H1 (cell line): ENCODE measurements at regions not wholly inside any gene's neighbourhood (a gene's known extent, or its start where the extent isn't known, plus 50 kb on each side); places are given as distances from the start of the nearest gene placed in this dataset.

Source experiments
- CTCF ChIA-PET: fragments of 300-600 bp; sonication (Branson Sonifier 250); formaldehyde crosslinking; loops from one replicate; lab custom pipeline; 2021; ENCODE audit not compliant: partially characterized antibody; lab: Charles Lee
- POLR2A ChIA-PET: fragments of 300-600 bp; sonication (Branson Sonifier 250); formaldehyde crosslinking; loops from one replicate; lab custom pipeline; 2021; ENCODE audit warnings: inconsistent platforms; ENCODE audit not compliant: partially characterized antibody; lab: Charles Lee
- DNase-seq, 2 experiments: peaks; one replicate each; pipeline versions ENCODE4 v3.0.0 to v3.0.0-alpha.2; 2010 to 2022; ENCODE audit warnings: low spot score in 2 of 2, low read depth in 1 of 2, mixed read lengths in 1 of 2
- FAIRE-seq: peaks from 2 replicates; lab custom pipeline; 2011; peaks lifted over from hg19 to GRCh38; lab: Jason Lieb, UNC
- H2AFZ ChIP-seq: 2 replicates; pipeline ENCODE4 v1.8.1; 2012; ENCODE audit warnings: low read length, inconsistent platforms
- H2AK5ac ChIP-seq: 2 replicates; pipeline ENCODE4 v1.6.1; 2013; ENCODE audit warnings: low read depth, low read length
- H2BK120ac ChIP-seq: replicated peaks from 2 replicates; pipeline ENCODE3; 2013; ENCODE audit warnings: low read depth, low read length, inconsistent platforms
- H2BK12ac ChIP-seq: 2 replicates; pipeline ENCODE4 v1.6.1; 2013; ENCODE audit warnings: low read depth, low read length
- H2BK15ac ChIP-seq: 2 replicates; pipeline ENCODE4 v1.6.1; 2013; ENCODE audit warnings: low read length
- H2BK20ac ChIP-seq: 2 replicates; pipeline ENCODE4 v1.6.1; 2013; ENCODE audit warnings: low read length
- H2BK5ac ChIP-seq: 2 replicates; pipeline ENCODE4 v1.6.1; 2013; ENCODE audit warnings: low read depth, low read length
- H3K14ac ChIP-seq: 2 replicates; pipeline ENCODE4 v1.6.1; 2013; ENCODE audit warnings: inconsistent platforms; ENCODE audit not compliant: insufficient read length
- H3K18ac ChIP-seq: 2 replicates; pipeline ENCODE4 v1.6.1; 2013; ENCODE audit warnings: low read length; ENCODE audit errors: extremely low read depth
- H3K23ac ChIP-seq: 2 replicates; pipeline ENCODE4 v1.6.1; 2013; ENCODE audit warnings: inconsistent platforms; ENCODE audit not compliant: insufficient read length
- H3K23me2 ChIP-seq: 2 replicates; pipeline ENCODE4 v1.6.1; 2013; ENCODE audit warnings: low read depth, low read length
- H3K27ac ChIP-seq: 2 replicates; pipeline ENCODE4 v1.6.1; 2011; ENCODE audit warnings: low read depth, low read length, inconsistent platforms
- H3K27me3 ChIP-seq, 4 experiments: replicated peaks in 1 of 4; 1 replicate in 1 of 4; 2 replicates in 3 of 4; pipeline versions ENCODE4 v1.6.1 to v1.8.1; 2011 to 2013; ENCODE audit warnings: low read length in 3 of 4, mild to moderate bottlenecking in 3 of 4, inconsistent platforms in 2 of 4, mixed read lengths in 2 of 4, moderate library complexity in 1 of 4; ENCODE audit not compliant: control insufficient read depth in 3 of 4, insufficient read depth in 3 of 4; ENCODE audit errors: extremely low read depth in 1 of 4
- H3K36me3 ChIP-seq, 4 experiments: 2 replicates each; pipeline versions ENCODE4 v1.6.1 to v1.8.1; 2011 to 2013; ENCODE audit warnings: mild to moderate bottlenecking in 4 of 4, low read length in 3 of 4, moderate library complexity in 2 of 4, control low read depth in 1 of 4, inconsistent platforms in 1 of 4; ENCODE audit not compliant: insufficient read depth in 4 of 4, control insufficient read depth in 2 of 4
- H3K4ac ChIP-seq: replicated peaks from 2 replicates; pipeline ENCODE3; 2013; ENCODE audit warnings: low read length, low read depth, mixed read lengths, inconsistent platforms; ENCODE audit not compliant: insufficient read length
- H3K4me1 ChIP-seq, 4 experiments: replicated peaks in 1 of 4; 1 replicate in 1 of 4; 2 replicates in 3 of 4; pipeline versions ENCODE4 v1.6.1 to v1.8.1; 2011 to 2013; ENCODE audit warnings: low read length in 3 of 4, inconsistent platforms in 2 of 4, mixed read lengths in 1 of 4; ENCODE audit not compliant: insufficient read depth in 4 of 4, control insufficient read depth in 3 of 4
- H3K4me2 ChIP-seq, 2 experiments: 2 replicates each; pipeline versions ENCODE4 v1.6.1 to v1.8.1; 2011 to 2013; ENCODE audit warnings: low read depth in 2 of 2, low read length in 2 of 2, control low read depth in 1 of 2, inconsistent platforms in 1 of 2, mild to moderate bottlenecking in 1 of 2; ENCODE audit not compliant: insufficient read depth in 1 of 2
- H3K4me3 ChIP-seq, 4 experiments: fragments of 200-600, 300-600 bp in 1 of 4; sonication (generic), shearing (Covaris generic), sonication (Bioruptor Twin) in 1 of 4; 2 replicates each; pipeline versions ENCODE4 v1.5.1 to v1.8.1; 2011 to 2016; ENCODE audit warnings: low read length in 4 of 4, low read depth in 3 of 4, control low read depth in 2 of 4, inconsistent platforms in 2 of 4, mild to moderate bottlenecking in 2 of 4, mixed read lengths in 1 of 4, moderate library complexity in 1 of 4; ENCODE audit not compliant: insufficient read depth in 2 of 4; ENCODE audit errors: extremely low read depth in 1 of 4
- H3K56ac ChIP-seq: replicated peaks from 2 replicates; pipeline ENCODE3; 2013; ENCODE audit warnings: low read depth, mild to moderate bottlenecking, mixed read lengths, low read length, inconsistent platforms; ENCODE audit not compliant: insufficient read length
- H3K79me1 ChIP-seq: 2 replicates; pipeline ENCODE4 v1.6.1; 2013; ENCODE audit warnings: low read depth, low read length, control low read depth
- H3K79me2 ChIP-seq, 2 experiments: 2 replicates each; pipeline versions ENCODE4 v1.6.1 to v1.8.1; 2012 to 2013; ENCODE audit warnings: low read length in 2 of 2, mild to moderate bottlenecking in 2 of 2, inconsistent platforms in 1 of 2; ENCODE audit not compliant: insufficient read depth in 2 of 2, control insufficient read depth in 1 of 2
- H3K9ac ChIP-seq, 4 experiments: replicated peaks in 1 of 4; 1 replicate in 1 of 4; 2 replicates in 3 of 4; pipeline versions ENCODE4 v1.6.1 to v1.8.1; 2011 to 2013; ENCODE audit warnings: low read depth in 3 of 4, low read length in 3 of 4, control low read depth in 2 of 4, mild to moderate bottlenecking in 2 of 4, moderate library complexity in 2 of 4, inconsistent platforms in 1 of 4; ENCODE audit errors: extremely low read depth in 1 of 4
- H3K9me3 ChIP-seq, 2 experiments: 2 replicates each; pipeline versions ENCODE4 v1.6.1 to v1.8.1; 2012 to 2013; ENCODE audit warnings: mild to moderate bottlenecking in 2 of 2, moderate library complexity in 2 of 2, control low read depth in 1 of 2, inconsistent platforms in 1 of 2, low read depth in 1 of 2, low read length in 1 of 2, mixed read lengths in 1 of 2; ENCODE audit not compliant: insufficient read depth in 2 of 2
- H4K20me1 ChIP-seq, 2 experiments: replicated peaks in 1 of 2; 2 replicates each; pipeline versions ENCODE3 to v1.8.1; 2011 to 2013; ENCODE audit warnings: inconsistent platforms in 2 of 2, low read length in 2 of 2, mild to moderate bottlenecking in 1 of 2; ENCODE audit not compliant: insufficient read depth in 2 of 2, control insufficient read depth in 1 of 2
- H4K5ac ChIP-seq: 2 replicates; pipeline ENCODE4 v1.6.1; 2013; ENCODE audit warnings: low read length, low read depth, mixed read lengths, inconsistent platforms; ENCODE audit not compliant: insufficient read length
- H4K8ac ChIP-seq: 2 replicates; pipeline ENCODE4 v1.8.0; 2013; ENCODE audit warnings: mild to moderate bottlenecking, moderate library complexity, low read length, inconsistent platforms; ENCODE audit not compliant: insufficient read depth; ENCODE audit errors: extremely low read depth
- H4K91ac ChIP-seq: replicated peaks from 2 replicates; pipeline ENCODE3; 2013; ENCODE audit warnings: low read length, mixed read lengths, inconsistent platforms; ENCODE audit not compliant: insufficient read length
- CTCF ChIP-seq, 3 experiments: IDR thresholded peaks; 1 replicate in 2 of 3; 2 replicates in 1 of 3; pipeline versions ENCODE4 v1.5.1 to v1.6.1; 2011; ENCODE audit warnings: low read length in 3 of 3, mild to moderate bottlenecking in 3 of 3, inconsistent platforms in 2 of 3, low read depth in 1 of 3, moderate library complexity in 1 of 3; ENCODE audit not compliant: insufficient read depth in 1 of 3; ENCODE audit errors: control extremely low read depth in 1 of 3
- EP300 ChIP-seq, 2 experiments: IDR thresholded peaks; 1 replicate in 1 of 2; 2 replicates in 1 of 2; pipeline ENCODE4 v1.6.1; 2011 to 2012; ENCODE audit warnings: low read depth in 2 of 2, low read length in 2 of 2, mild to moderate bottlenecking in 2 of 2, borderline replicate concordance in 1 of 2, inconsistent platforms in 1 of 2, moderate library complexity in 1 of 2
- JUND ChIP-seq: IDR thresholded peaks from 2 replicates; pipeline ENCODE4 v1.6.1; 2011; ENCODE audit warnings: mild to moderate bottlenecking, improper control_type of control experiment, low read length
- RAD21 ChIP-seq, 2 experiments: IDR thresholded peaks in 1 of 2; conservative IDR thresholded peaks in 1 of 2; 2 replicates each; pipeline ENCODE4 v1.6.1; 2011; ENCODE audit warnings: low read depth in 2 of 2, low read length in 2 of 2, improper control_type of control experiment in 1 of 2, inconsistent platforms in 1 of 2, mild to moderate bottlenecking in 1 of 2, moderate library complexity in 1 of 2
- RBBP5 ChIP-seq: IDR thresholded peaks from 2 replicates; pipeline ENCODE4 v1.7.1; 2012; ENCODE audit warnings: low read depth, mild to moderate bottlenecking, inconsistent platforms, low read length, moderate library complexity, borderline replicate concordance
- RXRA ChIP-seq: IDR thresholded peaks from 2 replicates; pipeline ENCODE4 v1.6.1; 2011; ENCODE audit warnings: low read depth, mild to moderate bottlenecking, low read length, moderate library complexity; ENCODE audit not compliant: insufficient read depth
- TEAD4 ChIP-seq: IDR thresholded peaks from 2 replicates; pipeline ENCODE4 v1.6.1; 2012; ENCODE audit warnings: low read depth, low read length, inconsistent platforms, mixed read lengths
- WGBS, 2 experiments: shearing (Covaris generic) in 1 of 2; methylation state at CpG; one replicate each; pipeline versions ENCODE4 v1.1.6 to v1.1.7; 2013 to 2015; ENCODE audit warnings: low lambda C conversion rate in 2 of 2, mixed read lengths in 2 of 2, inconsistent platforms in 1 of 2, low coverage in 1 of 2, missing lambda C conversion rate in 1 of 2; ENCODE audit not compliant: insufficient replicate concordance in 2 of 2, insufficient coverage in 1 of 2, insufficient read length in 1 of 2; ENCODE audit errors: extremely low coverage in 1 of 2, missing lambda C conversion rate in 1 of 2; 5-methylcytosine and 5-hydroxymethylcytosine counted together

GRCh38 chr11:103609117-103610066, 427.0 kb upstream of the DDI1 start:
- no peak overlapping the region for H3K27ac ChIP-seq
- FAIRE-seq (no peak), DNase-seq (no peak)
- H3K14ac ChIP-seq: no peak overlapping the region
- H4K5ac ChIP-seq: no peak overlapping the region
- no peak overlapping the region for H3K9ac ChIP-seq
- H3K27me3 ChIP-seq: no peaks in the 10 kb centered on the region
- ChIA-PET CTCF (interaction anchor here (0.6 to 2.0 kb wide), 20 partner anchors 8 to 344 kb away, joined by 3 to 11 read pairs (median 3); no protein-coding TSS in a partner anchor), POLR2A (interaction anchor here (0.8 kb wide), 1 partner anchor 24 kb away, joined by 3 read pairs; no protein-coding TSS in a partner anchor)
- no peaks in the 10 kb centered on the region for H3K23me2 ChIP-seq
- H4K20me1 ChIP-seq: no peaks in the 10 kb centered on the region
- 0 out of 2 replicates have a peak overlapping the region, but pooled peaks have one; percentile 23 for H2AFZ ChIP-seq
- H3K4me3 ChIP-seq: no peak overlapping the region
- no peak overlapping the region for H3K4ac ChIP-seq
- no peak overlapping the region for H3K4me2 ChIP-seq
- H3K79me2 ChIP-seq: no peaks in the 10 kb centered on the region
- H2BK20ac ChIP-seq: no peak overlapping the region
- H2BK12ac ChIP-seq: no peak overlapping the region
- TF ChIP-seq TEAD4 (no peak), RAD21 (IDR thresholded peaks at IDR 0.05 in 1 of 2, conservative IDR thresholded peaks at IDR 0.05 in 1 of 2; ENCODE audit: low read depth in 2 of 2, low read length in 2 of 2) (peak; percentile 19 to 45; a peak in 3 of 4 replicates), JUND (peak; percentile 71; the same call in 1 of the 2 replicates), CTCF (IDR thresholded peaks at IDR 0.05; ENCODE audit: control extremely low read depth in 1 of 3, insufficient read depth in 1 of 3, low read depth in 1 of 3, low read length in 3 of 3) (peak; percentile 28 to 73 (median 34)), EP300 (IDR thresholded peaks at IDR 0.05; ENCODE audit: borderline replicate concordance in 1 of 2, low read depth in 2 of 2, low read length in 2 of 2) (no peak), RBBP5 (no peak), RXRA (no peak)
- no peaks in the 10 kb centered on the region for H3K79me1 ChIP-seq
- no peak overlapping the region for H4K8ac ChIP-seq
- no peaks in the 10 kb centered on the region for H3K36me3 ChIP-seq
- H3K18ac ChIP-seq: no peak overlapping the region
- H2AK5ac ChIP-seq: no peak overlapping the region
- H2BK5ac ChIP-seq: no peak overlapping the region
- no peak overlapping the region for H4K91ac ChIP-seq
- H2BK120ac ChIP-seq: no peak overlapping the region
- no peaks in the 10 kb centered on the region for H3K4me1 ChIP-seq
- WGBS, 2 experiments: 47% methylated on average over 2 of the region's 2 CpGs; no CpG with 5 or more reads in 1 of the 2 experiments
- H3K56ac ChIP-seq: no peak overlapping the region
- H3K23ac ChIP-seq: no peak overlapping the region
- no peaks in the 10 kb centered on the region; a peak in 1 of 4 replicates for H3K9me3 ChIP-seq
- H2BK15ac ChIP-seq: no peak overlapping the region
